ENCODE measurements at regions not wholly inside any gene's neighbourhood (a gene's known extent, or its start where the extent isn't known, plus 50 kb on each side); places are given as distances from the start of the nearest gene placed in this dataset.

DNA sequence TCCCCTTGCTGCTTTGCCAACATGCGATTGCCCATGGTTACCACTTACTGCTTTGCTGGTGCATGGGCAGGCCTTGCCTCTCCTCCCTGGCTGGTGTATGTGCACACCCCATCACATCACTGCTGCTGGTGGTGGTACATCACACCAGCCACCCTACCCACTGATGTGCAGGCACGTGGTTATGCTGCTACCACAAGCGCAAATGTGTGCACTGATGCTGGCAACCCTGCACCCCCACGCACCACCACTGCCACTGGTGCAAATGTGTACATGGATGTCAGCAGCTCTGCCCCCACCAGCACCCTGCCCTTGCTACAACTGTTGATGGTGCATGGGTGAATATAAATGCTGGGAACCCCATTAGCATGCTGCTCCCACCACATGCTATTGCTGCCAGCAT, 261.7 kb downstream of the AEBP2 start:
- no peak for TF ChIP-seq CTCF (conservative IDR thresholded peaks at IDR 0.05 in 1 of 2, IDR thresholded peaks at IDR 0.05 in 1 of 2; ENCODE audit: extremely low read depth in 1 of 2, insufficient read depth in 1 of 2, low read depth in 1 of 2, low read length in 2 of 2)
- no peak for TF ChIP-seq EZH2 (IDR thresholded peaks at IDR 0.05; ENCODE audit: borderline replicate concordance, low read length)

All from mammary epithelial cell (primary cell).